H1 (cell line): ENCODE measurements at regions not wholly inside any gene's neighbourhood (a gene's known extent, or its start where the extent isn't known, plus 50 kb on each side); places are given as distances from the start of the nearest gene placed in this dataset.

Source experiments
- CTCF ChIA-PET: fragments of 300-600 bp; sonication (Branson Sonifier 250); formaldehyde crosslinking; loops from one replicate; lab custom pipeline; 2021; ENCODE audit not compliant: partially characterized antibody; lab: Charles Lee
- POLR2A ChIA-PET: fragments of 300-600 bp; sonication (Branson Sonifier 250); formaldehyde crosslinking; loops from one replicate; lab custom pipeline; 2021; ENCODE audit warnings: inconsistent platforms; ENCODE audit not compliant: partially characterized antibody; lab: Charles Lee
- DNase-seq, 2 experiments: peaks; one replicate each; pipeline versions ENCODE4 v3.0.0 to v3.0.0-alpha.2; 2010 to 2022; ENCODE audit warnings: low spot score in 2 of 2, low read depth in 1 of 2, mixed read lengths in 1 of 2
- FAIRE-seq: peaks from 2 replicates; lab custom pipeline; 2011; peaks lifted over from hg19 to GRCh38; lab: Jason Lieb, UNC
- H2AFZ ChIP-seq: 2 replicates; pipeline ENCODE4 v1.8.1; 2012; ENCODE audit warnings: low read length, inconsistent platforms
- H2AK5ac ChIP-seq: 2 replicates; pipeline ENCODE4 v1.6.1; 2013; ENCODE audit warnings: low read depth, low read length
- H2BK120ac ChIP-seq: replicated peaks from 2 replicates; pipeline ENCODE3; 2013; ENCODE audit warnings: low read depth, low read length, inconsistent platforms
- H2BK12ac ChIP-seq: 2 replicates; pipeline ENCODE4 v1.6.1; 2013; ENCODE audit warnings: low read depth, low read length
- H2BK15ac ChIP-seq: 2 replicates; pipeline ENCODE4 v1.6.1; 2013; ENCODE audit warnings: low read length
- H2BK20ac ChIP-seq: 2 replicates; pipeline ENCODE4 v1.6.1; 2013; ENCODE audit warnings: low read length
- H2BK5ac ChIP-seq: 2 replicates; pipeline ENCODE4 v1.6.1; 2013; ENCODE audit warnings: low read depth, low read length
- H3K14ac ChIP-seq: 2 replicates; pipeline ENCODE4 v1.6.1; 2013; ENCODE audit warnings: inconsistent platforms; ENCODE audit not compliant: insufficient read length
- H3K18ac ChIP-seq: 2 replicates; pipeline ENCODE4 v1.6.1; 2013; ENCODE audit warnings: low read length; ENCODE audit errors: extremely low read depth
- H3K23ac ChIP-seq: 2 replicates; pipeline ENCODE4 v1.6.1; 2013; ENCODE audit warnings: inconsistent platforms; ENCODE audit not compliant: insufficient read length
- H3K23me2 ChIP-seq: 2 replicates; pipeline ENCODE4 v1.6.1; 2013; ENCODE audit warnings: low read depth, low read length
- H3K27ac ChIP-seq: 2 replicates; pipeline ENCODE4 v1.6.1; 2011; ENCODE audit warnings: low read depth, low read length, inconsistent platforms
- H3K27me3 ChIP-seq, 4 experiments: replicated peaks in 1 of 4; 1 replicate in 1 of 4; 2 replicates in 3 of 4; pipeline versions ENCODE4 v1.6.1 to v1.8.1; 2011 to 2013; ENCODE audit warnings: low read length in 3 of 4, mild to moderate bottlenecking in 3 of 4, inconsistent platforms in 2 of 4, mixed read lengths in 2 of 4, moderate library complexity in 1 of 4; ENCODE audit not compliant: control insufficient read depth in 3 of 4, insufficient read depth in 3 of 4; ENCODE audit errors: extremely low read depth in 1 of 4
- H3K36me3 ChIP-seq, 4 experiments: 2 replicates each; pipeline versions ENCODE4 v1.6.1 to v1.8.1; 2011 to 2013; ENCODE audit warnings: mild to moderate bottlenecking in 4 of 4, low read length in 3 of 4, moderate library complexity in 2 of 4, control low read depth in 1 of 4, inconsistent platforms in 1 of 4; ENCODE audit not compliant: insufficient read depth in 4 of 4, control insufficient read depth in 2 of 4
- H3K4ac ChIP-seq: replicated peaks from 2 replicates; pipeline ENCODE3; 2013; ENCODE audit warnings: low read length, low read depth, mixed read lengths, inconsistent platforms; ENCODE audit not compliant: insufficient read length
- H3K4me1 ChIP-seq, 4 experiments: replicated peaks in 1 of 4; 1 replicate in 1 of 4; 2 replicates in 3 of 4; pipeline versions ENCODE4 v1.6.1 to v1.8.1; 2011 to 2013; ENCODE audit warnings: low read length in 3 of 4, inconsistent platforms in 2 of 4, mixed read lengths in 1 of 4; ENCODE audit not compliant: insufficient read depth in 4 of 4, control insufficient read depth in 3 of 4
- H3K4me2 ChIP-seq, 2 experiments: 2 replicates each; pipeline versions ENCODE4 v1.6.1 to v1.8.1; 2011 to 2013; ENCODE audit warnings: low read depth in 2 of 2, low read length in 2 of 2, control low read depth in 1 of 2, inconsistent platforms in 1 of 2, mild to moderate bottlenecking in 1 of 2; ENCODE audit not compliant: insufficient read depth in 1 of 2
- H3K4me3 ChIP-seq, 4 experiments: fragments of 200-600, 300-600 bp in 1 of 4; sonication (generic), shearing (Covaris generic), sonication (Bioruptor Twin) in 1 of 4; 2 replicates each; pipeline versions ENCODE4 v1.5.1 to v1.8.1; 2011 to 2016; ENCODE audit warnings: low read length in 4 of 4, low read depth in 3 of 4, control low read depth in 2 of 4, inconsistent platforms in 2 of 4, mild to moderate bottlenecking in 2 of 4, mixed read lengths in 1 of 4, moderate library complexity in 1 of 4; ENCODE audit not compliant: insufficient read depth in 2 of 4; ENCODE audit errors: extremely low read depth in 1 of 4
- H3K56ac ChIP-seq: replicated peaks from 2 replicates; pipeline ENCODE3; 2013; ENCODE audit warnings: low read depth, mild to moderate bottlenecking, mixed read lengths, low read length, inconsistent platforms; ENCODE audit not compliant: insufficient read length
- H3K79me1 ChIP-seq: 2 replicates; pipeline ENCODE4 v1.6.1; 2013; ENCODE audit warnings: low read depth, low read length, control low read depth
- H3K79me2 ChIP-seq, 2 experiments: 2 replicates each; pipeline versions ENCODE4 v1.6.1 to v1.8.1; 2012 to 2013; ENCODE audit warnings: low read length in 2 of 2, mild to moderate bottlenecking in 2 of 2, inconsistent platforms in 1 of 2; ENCODE audit not compliant: insufficient read depth in 2 of 2, control insufficient read depth in 1 of 2
- H3K9ac ChIP-seq, 4 experiments: replicated peaks in 1 of 4; 1 replicate in 1 of 4; 2 replicates in 3 of 4; pipeline versions ENCODE4 v1.6.1 to v1.8.1; 2011 to 2013; ENCODE audit warnings: low read depth in 3 of 4, low read length in 3 of 4, control low read depth in 2 of 4, mild to moderate bottlenecking in 2 of 4, moderate library complexity in 2 of 4, inconsistent platforms in 1 of 4; ENCODE audit errors: extremely low read depth in 1 of 4
- H3K9me3 ChIP-seq, 2 experiments: 2 replicates each; pipeline versions ENCODE4 v1.6.1 to v1.8.1; 2012 to 2013; ENCODE audit warnings: mild to moderate bottlenecking in 2 of 2, moderate library complexity in 2 of 2, control low read depth in 1 of 2, inconsistent platforms in 1 of 2, low read depth in 1 of 2, low read length in 1 of 2, mixed read lengths in 1 of 2; ENCODE audit not compliant: insufficient read depth in 2 of 2
- H4K20me1 ChIP-seq, 2 experiments: replicated peaks in 1 of 2; 2 replicates each; pipeline versions ENCODE3 to v1.8.1; 2011 to 2013; ENCODE audit warnings: inconsistent platforms in 2 of 2, low read length in 2 of 2, mild to moderate bottlenecking in 1 of 2; ENCODE audit not compliant: insufficient read depth in 2 of 2, control insufficient read depth in 1 of 2
- H4K5ac ChIP-seq: 2 replicates; pipeline ENCODE4 v1.6.1; 2013; ENCODE audit warnings: low read length, low read depth, mixed read lengths, inconsistent platforms; ENCODE audit not compliant: insufficient read length
- H4K8ac ChIP-seq: 2 replicates; pipeline ENCODE4 v1.8.0; 2013; ENCODE audit warnings: mild to moderate bottlenecking, moderate library complexity, low read length, inconsistent platforms; ENCODE audit not compliant: insufficient read depth; ENCODE audit errors: extremely low read depth
- H4K91ac ChIP-seq: replicated peaks from 2 replicates; pipeline ENCODE3; 2013; ENCODE audit warnings: low read length, mixed read lengths, inconsistent platforms; ENCODE audit not compliant: insufficient read length
- BCL11A ChIP-seq, 2 experiments: IDR thresholded peaks; one replicate each; pipeline ENCODE4 v1.6.1; 2011; ENCODE audit warnings: low read depth in 2 of 2, low read length in 2 of 2, mild to moderate bottlenecking in 2 of 2
- CHD1 ChIP-seq: IDR thresholded peaks from 2 replicates; pipeline ENCODE4 v1.6.1; 2012; ENCODE audit warnings: low read depth, low read length, improper control_type of control experiment
- HDAC6 ChIP-seq: IDR thresholded peaks from one replicate; pipeline ENCODE4 v1.7.1; 2012; ENCODE audit warnings: low read depth, mild to moderate bottlenecking, inconsistent platforms, low read length, moderate library complexity
- KDM5A ChIP-seq: fragments of 200-600 bp; IDR thresholded peaks from 2 replicates; pipeline ENCODE4 v1.7.1; 2012; ENCODE audit warnings: mild to moderate bottlenecking, low read length, inconsistent platforms, mixed read lengths
- MAX ChIP-seq: IDR thresholded peaks from 2 replicates; pipeline ENCODE4 v1.6.1; 2012; ENCODE audit warnings: inconsistent platforms
- SIRT6 ChIP-seq: IDR thresholded peaks from one replicate; pipeline ENCODE4 v1.7.1; 2012; ENCODE audit warnings: low read length, inconsistent platforms
- SRF ChIP-seq: IDR thresholded peaks from 2 replicates; pipeline ENCODE4 v1.6.1; 2011; ENCODE audit warnings: mild to moderate bottlenecking, low read depth, low read length, moderate library complexity
- WGBS, 2 experiments: shearing (Covaris generic) in 1 of 2; methylation state at CpG; one replicate each; pipeline versions ENCODE4 v1.1.6 to v1.1.7; 2013 to 2015; ENCODE audit warnings: low lambda C conversion rate in 2 of 2, mixed read lengths in 2 of 2, inconsistent platforms in 1 of 2, low coverage in 1 of 2, missing lambda C conversion rate in 1 of 2; ENCODE audit not compliant: insufficient replicate concordance in 2 of 2, insufficient coverage in 1 of 2, insufficient read length in 1 of 2; ENCODE audit errors: extremely low coverage in 1 of 2, missing lambda C conversion rate in 1 of 2; 5-methylcytosine and 5-hydroxymethylcytosine counted together

GRCh38 chrX:20517565-20517964, 250.9 kb upstream of the RPS6KA3 start:
- Histone ChIP-seq H3K79me2 (no peaks in the 10 kb centered on the region), H4K91ac (no peak overlapping the region), H2BK5ac (no peak overlapping the region), H3K4me3 (no peak overlapping the region), H3K36me3 (no peaks in the 10 kb centered on the region), H2BK15ac (no peak overlapping the region), H2AFZ (no peak overlapping the region), H3K27me3 (no peaks in the 10 kb centered on the region), H2BK120ac (no peak overlapping the region), H3K4me2 (no peak overlapping the region), H3K9ac (no peak overlapping the region), H3K56ac (no peak overlapping the region), H3K14ac (no peak overlapping the region), H4K20me1 (no peaks in the 10 kb centered on the region), H3K27ac (no peak overlapping the region), H2AK5ac (no peak overlapping the region), H3K4ac (no peak overlapping the region), H3K79me1 (no peaks in the 10 kb centered on the region), H3K9me3 (no peaks in the 10 kb centered on the region), H4K5ac (no peak overlapping the region), H3K4me1 (no peaks in the 10 kb centered on the region), H3K18ac (no peak overlapping the region), H2BK12ac (no peak overlapping the region), H2BK20ac (no peak overlapping the region), H3K23ac (no peak overlapping the region), H3K23me2 (no peaks in the 10 kb centered on the region), H4K8ac (no peak overlapping the region)
- FAIRE-seq (no peak), DNase-seq (no peak)
- ChIA-PET CTCF (interaction anchor here (0.6 to 1.6 kb wide), 2 partner anchors 10 to 78 kb away, joined by 3 to 7 read pairs; no protein-coding TSS in a partner anchor), POLR2A (no interaction called here)
- TF ChIP-seq BCL11A (IDR thresholded peaks at IDR 0.05; ENCODE audit: low read depth in 2 of 2, low read length in 2 of 2) (no peak), HDAC6 (no peak), MAX (no peak), CHD1 (no peak), SRF (no peak), SIRT6 (no peak), KDM5A (no peak)
- WGBS, 2 experiments: 100% methylated on average over 1 of the region's 1 CpG; no CpG with 5 or more reads in 1 of the 2 experiments
